ENCODE measurements at regions not wholly inside any gene's neighbourhood (a gene's known extent, or its start where the extent isn't known, plus 50 kb on each side); places are given as distances from the start of the nearest gene placed in this dataset.
"Not testable (repeated sequence)": the region's sequence is repeated elsewhere in the genome, so short reads cannot be mapped to it uniquely, and the experiment has no call there.

GRCh38 chr9:31174681-31175080 lies 1209.8 kb upstream of the ACO1 start:
- Histone ChIP-seq H3K36me3 (ENCODE audit: control insufficient read depth, insufficient read depth, low read length, severe bottlenecking) (no peaks in the 10 kb centered on the region), H3K27me3 (replicated peaks; ENCODE audit: control insufficient read depth, insufficient read depth, low read length) (no peaks in the 10 kb centered on the region), H3K9ac (ENCODE audit: low read length) (no peak overlapping the region), H3K4me1 (ENCODE audit: control insufficient read depth, insufficient read depth, low read length) (no peaks in the 10 kb centered on the region), H3K9me3 (ENCODE audit: control insufficient read depth, low read length) (no peaks in the 10 kb centered on the region), H3K4me3 (ENCODE audit: low read length) (no peak overlapping the region)
- DNase-seq (ENCODE audit: low read depth), result no peak

GRCh38 chr9:31183866-31184265 lies 1200.6 kb upstream of the ACO1 start:
- DNase-seq (ENCODE audit: low read depth), result no peak
- Histone ChIP-seq H3K4me3 (ENCODE audit: low read length) (no peak overlapping the region), H3K9ac (ENCODE audit: low read length) (no peak overlapping the region), H3K27me3 (replicated peaks; ENCODE audit: control insufficient read depth, insufficient read depth, low read length) (no peaks in the 10 kb centered on the region), H3K4me1 (ENCODE audit: control insufficient read depth, insufficient read depth, low read length) (no peaks in the 10 kb centered on the region), H3K9me3 (ENCODE audit: control insufficient read depth, low read length) (no peaks in the 10 kb centered on the region), H3K36me3 (ENCODE audit: control insufficient read depth, insufficient read depth, low read length, severe bottlenecking) (no peaks in the 10 kb centered on the region)

- no peaks in the 10 kb centered on the region for H3K27me3 ChIP-seq (replicated peaks; ENCODE audit: control insufficient read depth, insufficient read depth, low read length)
- H3K9ac ChIP-seq (ENCODE audit: low read length), result no peak overlapping the region
- no peaks in the 10 kb centered on the region for H3K4me1 ChIP-seq (ENCODE audit: control insufficient read depth, insufficient read depth, low read length)
- DNase-seq (ENCODE audit: low read depth), result peak; percentile 51
- no peak overlapping the region for H3K4me3 ChIP-seq (ENCODE audit: low read length)
- H3K9me3 ChIP-seq (ENCODE audit: control insufficient read depth, low read length), result no peaks in the 10 kb centered on the region
- no peaks in the 10 kb centered on the region for H3K36me3 ChIP-seq (ENCODE audit: control insufficient read depth, insufficient read depth, low read length, severe bottlenecking)
These were observed 1198.6 kb upstream of the ACO1 start for GRCh38 chr9:31185831-31186230.

- peak; percentile 1 for DNase-seq (ENCODE audit: low read depth)
- H3K4me3 ChIP-seq (ENCODE audit: low read length), result no peak overlapping the region
- H3K27me3 ChIP-seq (replicated peaks; ENCODE audit: control insufficient read depth, insufficient read depth, low read length), result no peaks in the 10 kb centered on the region
- H3K9ac ChIP-seq (ENCODE audit: low read length), result no peak overlapping the region
- H3K9me3 ChIP-seq (ENCODE audit: control insufficient read depth, low read length), result no peaks in the 10 kb centered on the region
- H3K4me1 ChIP-seq (ENCODE audit: control insufficient read depth, insufficient read depth, low read length), result no peaks in the 10 kb centered on the region
- no peaks in the 10 kb centered on the region for H3K36me3 ChIP-seq (ENCODE audit: control insufficient read depth, insufficient read depth, low read length, severe bottlenecking)
These were observed 1195.9 kb upstream of the ACO1 start for GRCh38 chr9:31188496-31188895.

- DNase-seq (ENCODE audit: low read depth), result no peak
- no peak overlapping the region for H3K4me3 ChIP-seq (ENCODE audit: low read length)
- no peaks in the 10 kb centered on the region for H3K36me3 ChIP-seq (ENCODE audit: control insufficient read depth, insufficient read depth, low read length, severe bottlenecking)
- no peaks in the 10 kb centered on the region for H3K4me1 ChIP-seq (ENCODE audit: control insufficient read depth, insufficient read depth, low read length)
- no peaks in the 10 kb centered on the region for H3K9me3 ChIP-seq (ENCODE audit: control insufficient read depth, low read length)
- H3K27me3 ChIP-seq (replicated peaks; ENCODE audit: control insufficient read depth, insufficient read depth, low read length), result no peaks in the 10 kb centered on the region
- no peak overlapping the region for H3K9ac ChIP-seq (ENCODE audit: low read length)
These were observed 1173.4 kb upstream of the ACO1 start for GRCh38 chr9:31210978-31211570.

- H3K9me3 ChIP-seq (ENCODE audit: control insufficient read depth, low read length); DNase-seq (ENCODE audit: low read depth): not testable (repeated sequence)
These were observed 1154.5 kb upstream of the ACO1 start for GRCh38 chr9:31229976-31230375.

GRCh38 chr9:31232485-31232884 lies 1152.0 kb upstream of the ACO1 start:
- H3K9ac ChIP-seq (ENCODE audit: low read length), result no peak overlapping the region
- DNase-seq (ENCODE audit: low read depth), result no peak
- H3K27me3 ChIP-seq (replicated peaks; ENCODE audit: control insufficient read depth, insufficient read depth, low read length), result no peaks in the 10 kb centered on the region
- no peak overlapping the region for H3K4me3 ChIP-seq (ENCODE audit: low read length)
- H3K9me3 ChIP-seq (ENCODE audit: control insufficient read depth, low read length), result no peaks in the 10 kb centered on the region
- no peaks in the 10 kb centered on the region for H3K4me1 ChIP-seq (ENCODE audit: control insufficient read depth, insufficient read depth, low read length)
- no peaks in the 10 kb centered on the region for H3K36me3 ChIP-seq (ENCODE audit: control insufficient read depth, insufficient read depth, low read length, severe bottlenecking)

More at GRCh38 chr9:31229976-31230375, 1154.5 kb upstream of the ACO1 start:
- H3K27me3 ChIP-seq (replicated peaks; ENCODE audit: control insufficient read depth, insufficient read depth, low read length); H3K9ac ChIP-seq (ENCODE audit: low read length); H3K36me3 ChIP-seq (ENCODE audit: control insufficient read depth, insufficient read depth, low read length, severe bottlenecking); H3K4me3 ChIP-seq (ENCODE audit: low read length); H3K4me1 ChIP-seq (ENCODE audit: control insufficient read depth, insufficient read depth, low read length): not testable (repeated sequence)

- H3K27me3 ChIP-seq (replicated peaks; ENCODE audit: control insufficient read depth, insufficient read depth, low read length), result no peaks in the 10 kb centered on the region
These were observed 1148.1 kb upstream of the ACO1 start for GRCh38 chr9:31236344-31236743.

GRCh38 chr9:31243386-31243785 lies 1141.1 kb upstream of the ACO1 start:
- H3K4me3 ChIP-seq (ENCODE audit: low read length), result no peak overlapping the region
- H3K9me3 ChIP-seq (ENCODE audit: control insufficient read depth, low read length), result no peaks in the 10 kb centered on the region
- no peaks in the 10 kb centered on the region for H3K4me1 ChIP-seq (ENCODE audit: control insufficient read depth, insufficient read depth, low read length)
- no peaks in the 10 kb centered on the region for H3K27me3 ChIP-seq (replicated peaks; ENCODE audit: control insufficient read depth, insufficient read depth, low read length)
- DNase-seq (ENCODE audit: low read depth), result peak; percentile 2
- no peaks in the 10 kb centered on the region for H3K36me3 ChIP-seq (ENCODE audit: control insufficient read depth, insufficient read depth, low read length, severe bottlenecking)
- H3K9ac ChIP-seq (ENCODE audit: low read length), result no peak overlapping the region

More at GRCh38 chr9:31236344-31236743, 1148.1 kb upstream of the ACO1 start:
- Histone ChIP-seq H3K36me3 (ENCODE audit: control insufficient read depth, insufficient read depth, low read length, severe bottlenecking) (no peaks in the 10 kb centered on the region), H3K4me3 (ENCODE audit: low read length) (no peak overlapping the region), H3K9me3 (ENCODE audit: control insufficient read depth, low read length) (no peaks in the 10 kb centered on the region), H3K4me1 (ENCODE audit: control insufficient read depth, insufficient read depth, low read length) (no peaks in the 10 kb centered on the region), H3K9ac (ENCODE audit: low read length) (no peak overlapping the region)
- no peak for DNase-seq (ENCODE audit: low read depth)

GRCh38 chr9:31248156-31248555 lies 1136.3 kb upstream of the ACO1 start:
- no peak for DNase-seq (ENCODE audit: low read depth)
- no peak overlapping the region for H3K9ac ChIP-seq (ENCODE audit: low read length)
- no peaks in the 10 kb centered on the region for H3K9me3 ChIP-seq (ENCODE audit: control insufficient read depth, low read length)
- no peak overlapping the region for H3K4me3 ChIP-seq (ENCODE audit: low read length)
- H3K4me1 ChIP-seq (ENCODE audit: control insufficient read depth, insufficient read depth, low read length), result no peaks in the 10 kb centered on the region
- H3K36me3 ChIP-seq (ENCODE audit: control insufficient read depth, insufficient read depth, low read length, severe bottlenecking), result no peaks in the 10 kb centered on the region
- no peaks in the 10 kb centered on the region for H3K27me3 ChIP-seq (replicated peaks; ENCODE audit: control insufficient read depth, insufficient read depth, low read length)

GRCh38 chr9:31251386-31251785 lies 1133.1 kb upstream of the ACO1 start:
- no peak overlapping the region for H3K9ac ChIP-seq (ENCODE audit: low read length)
- no peak for DNase-seq (ENCODE audit: low read depth)
- no peaks in the 10 kb centered on the region for H3K36me3 ChIP-seq (ENCODE audit: control insufficient read depth, insufficient read depth, low read length, severe bottlenecking)
- no peaks in the 10 kb centered on the region for H3K4me1 ChIP-seq (ENCODE audit: control insufficient read depth, insufficient read depth, low read length)
- H3K9me3 ChIP-seq (ENCODE audit: control insufficient read depth, low read length), result no peaks in the 10 kb centered on the region
- no peaks in the 10 kb centered on the region for H3K27me3 ChIP-seq (replicated peaks; ENCODE audit: control insufficient read depth, insufficient read depth, low read length)
- H3K4me3 ChIP-seq (ENCODE audit: low read length), result no peak overlapping the region

Data from adipocyte (in vitro differentiated cells).